ENCODE measurements at regions not wholly inside any gene's neighbourhood (a gene's known extent, or its start where the extent isn't known, plus 50 kb on each side); places are given as distances from the start of the nearest gene placed in this dataset.
"Not testable (repeated sequence)": the region's sequence is repeated elsewhere in the genome, so short reads cannot be mapped to it uniquely, and the experiment has no call there.

- ATAC-seq (ENCODE audit: low FRiP score in 2 of 2): no peak
- Histone ChIP-seq H3K27me3 (no peaks in the 10 kb centered on the region), H3K9me3 (no peaks in the 10 kb centered on the region), H3K4me3 (no peak overlapping the region), H3K27ac (no peak overlapping the region), H3K4me1 (no peaks in the 10 kb centered on the region), H3K36me3 (no peaks in the 10 kb centered on the region)
- TF ChIP-seq CTCF (IDR thresholded peaks at IDR 0.05) (no peak), POLR2A (IDR thresholded peaks at IDR 0.05) (no peak)
- DNase-seq: no peak
Measured at GRCh38 chr3:170804078-170804477, 65.9 kb downstream of the RPL22L1 start.

- H3K4me1 ChIP-seq: no peaks in the 10 kb centered on the region
- no peaks in the 10 kb centered on the region for H3K36me3 ChIP-seq
- H3K4me3 ChIP-seq: no peak overlapping the region
- ATAC-seq (ENCODE audit: low FRiP score in 2 of 2) (peak in 1 of 2 donors; percentile 66), DNase-seq (no peak)
- TF ChIP-seq EP300 (IDR thresholded peaks at IDR 0.05) (no peak), POLR2A (IDR thresholded peaks at IDR 0.05) (no peak), CTCF (IDR thresholded peaks at IDR 0.05) (no peak), POLR2AphosphoS5 (IDR thresholded peaks at IDR 0.05) (no peak)
- H3K27me3 ChIP-seq: no peaks in the 10 kb centered on the region
- 65 to 71% methylated on average over 7 of the region's 7 CpGs for WGBS, 2 donors
- H3K27ac ChIP-seq: no peak overlapping the region
- no peaks in the 10 kb centered on the region for H3K9me3 ChIP-seq
Measured at GRCh38 chr3:170802164-170803151, 67.5 kb downstream of the RPL22L1 start.

GRCh38 chr3:170801597-170801996, 68.4 kb downstream of the RPL22L1 start:
- 88 to 90% methylated on average over 3 of the region's 3 CpGs for WGBS, 2 donors
- TF ChIP-seq POLR2A (IDR thresholded peaks at IDR 0.05) (no peak), POLR2AphosphoS5 (IDR thresholded peaks at IDR 0.05) (no peak), CTCF (IDR thresholded peaks at IDR 0.05) (no peak), EP300 (IDR thresholded peaks at IDR 0.05) (no peak)
- Histone ChIP-seq H3K4me1 (no peaks in the 10 kb centered on the region), H3K9me3 (no peaks in the 10 kb centered on the region), H3K4me3 (no peak overlapping the region), H3K36me3 (no peaks in the 10 kb centered on the region), H3K27me3 (no peaks in the 10 kb centered on the region), H3K27ac (no peak overlapping the region)
- ATAC-seq (ENCODE audit: low FRiP score in 2 of 2) (peak in 1 of 2 donors; percentile 53), DNase-seq (no peak)

- not testable (repeated sequence) for ATAC-seq (ENCODE audit: low FRiP score in 2 of 2); DNase-seq; H3K4me1 ChIP-seq; H3K36me3 ChIP-seq; H3K4me3 ChIP-seq; H3K9me3 ChIP-seq; H3K27me3 ChIP-seq; H3K27ac ChIP-seq
- 88 to 89% methylated on average over 4 of the region's 4 CpGs for WGBS, 2 donors
Measured at GRCh38 chr3:170800275-170800674, 69.7 kb downstream of the RPL22L1 start.

GRCh38 chr3:170799009-170799408, 71.0 kb downstream of the RPL22L1 start:
- TF ChIP-seq POLR2AphosphoS5 (IDR thresholded peaks at IDR 0.05) (no peak), EP300 (IDR thresholded peaks at IDR 0.05) (no peak), CTCF (IDR thresholded peaks at IDR 0.05) (no peak), POLR2A (IDR thresholded peaks at IDR 0.05) (no peak)
- no peaks in the 10 kb centered on the region for H3K27me3 ChIP-seq
- H3K4me3 ChIP-seq: no peak overlapping the region
- DNase-seq (no peak), ATAC-seq (ENCODE audit: low FRiP score in 2 of 2) (no peak)
- no peaks in the 10 kb centered on the region for H3K4me1 ChIP-seq
- H3K9me3 ChIP-seq: no peaks in the 10 kb centered on the region
- WGBS, 2 donors: 87 to 90% methylated on average over 2 of the region's 2 CpGs
- H3K27ac ChIP-seq: no peak overlapping the region
- no peaks in the 10 kb centered on the region for H3K36me3 ChIP-seq

Data from upper lobe of left lung (tissue), 6 donors.